Bronchial epithelial cell (primary cell): ENCODE measurements at regions not wholly inside any gene's neighbourhood (a gene's known extent, or its start where the extent isn't known, plus 50 kb on each side); places are given as distances from the start of the nearest gene placed in this dataset.

Source experiments
- DNase-seq: peaks from one replicate; pipeline ENCODE4 v3.0.0-alpha.2; 2010; ENCODE audit warnings: low read depth
- FAIRE-seq: peaks from 2 replicates; lab custom pipeline; 2011; peaks lifted over from hg19 to GRCh38; lab: Jason Lieb, UNC
- H3K27me3 ChIP-seq: 2 replicates; pipeline ENCODE4 v1.5.1; 2011; ENCODE audit warnings: low read length; ENCODE audit not compliant: control insufficient read depth, insufficient read depth
- H3K36me3 ChIP-seq: 2 replicates; pipeline ENCODE4 v1.5.1; 2011; ENCODE audit warnings: low read length; ENCODE audit not compliant: control insufficient read depth, insufficient read depth
- H3K4me3 ChIP-seq: 2 replicates; pipeline ENCODE4 v1.5.1; 2011; ENCODE audit warnings: mild to moderate bottlenecking, low read depth, low read length, control low read depth
- CTCF ChIP-seq: IDR thresholded peaks from 2 replicates; pipeline ENCODE4 v1.5.1; 2011; ENCODE audit warnings: mild to moderate bottlenecking, moderate library complexity, low read length, control low read depth, inconsistent platforms; ENCODE audit not compliant: insufficient read depth, severe bottlenecking

DNA sequence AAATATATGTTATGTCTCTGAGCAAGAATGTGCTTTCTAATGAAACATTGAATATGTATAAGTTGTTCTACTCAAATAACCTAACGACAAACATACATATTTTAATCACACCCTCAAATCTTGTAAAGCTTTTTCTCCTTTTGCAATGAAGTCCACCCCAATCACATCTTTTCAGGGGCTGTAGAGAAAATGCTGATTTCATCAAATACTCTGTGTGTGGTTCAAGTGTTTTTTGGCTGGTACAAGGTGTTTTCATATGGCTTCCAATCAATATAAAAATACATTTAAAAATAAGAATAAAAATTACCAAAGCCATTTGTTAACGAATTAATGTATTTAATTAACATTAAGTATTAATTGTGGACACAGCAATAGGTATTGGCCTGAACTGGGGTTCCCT is 57.2 kb upstream of the TMEM196 start:
- DNase-seq (no peak), FAIRE-seq (no peak)
- no peak for TF ChIP-seq CTCF
- Histone ChIP-seq H3K36me3 (no peaks in the 10 kb centered on the region), H3K27me3 (no peaks in the 10 kb centered on the region), H3K4me3 (no peak overlapping the region)
